ENCODE measurements at regions not wholly inside any gene's neighbourhood (a gene's known extent, or its start where the extent isn't known, plus 50 kb on each side); places are given as distances from the start of the nearest gene placed in this dataset.

GRCh38 chr5:93251347-93251746, 329.7 kb downstream of the NR2F1-AS1 start:
- Histone ChIP-seq H3K27me3 (no peaks in the 10 kb centered on the region), H3K9me3 (no peaks in the 10 kb centered on the region), H3K4me3 (no peak overlapping the region), H3K36me3 (no peaks in the 10 kb centered on the region)
- no peak for DNase-seq

GRCh38 chr5:93250424-93250823, 330.6 kb downstream of the NR2F1-AS1 start:
- H3K9me3 ChIP-seq: no peaks in the 10 kb centered on the region
- no peak for DNase-seq
- no peaks in the 10 kb centered on the region for H3K27me3 ChIP-seq
- no peaks in the 10 kb centered on the region for H3K36me3 ChIP-seq
- H3K4me3 ChIP-seq: peak overlapping the region; percentile 27

GRCh38 chr5:93249651-93250289, 331.2 kb downstream of the NR2F1-AS1 start:
- no peaks in the 10 kb centered on the region for H3K36me3 ChIP-seq
- DNase-seq: peak; percentile 52
- H3K27me3 ChIP-seq: no peaks in the 10 kb centered on the region
- no peaks in the 10 kb centered on the region for H3K9me3 ChIP-seq
- peak overlapping the region; percentile 27 for H3K4me3 ChIP-seq

GRCh38 chr5:93247105-93247504, 333.9 kb downstream of the NR2F1-AS1 start:
- DNase-seq: no peak
- no peaks in the 10 kb centered on the region for H3K27me3 ChIP-seq
- H3K9me3 ChIP-seq: no peaks in the 10 kb centered on the region
- H3K36me3 ChIP-seq: no peaks in the 10 kb centered on the region
- no peak overlapping the region for H3K4me3 ChIP-seq

GRCh38 chr5:93246090-93246855, 334.7 kb downstream of the NR2F1-AS1 start:
- Histone ChIP-seq H3K27me3 (no peaks in the 10 kb centered on the region), H3K36me3 (no peaks in the 10 kb centered on the region), H3K9me3 (no peaks in the 10 kb centered on the region), H3K4me3 (no peak overlapping the region)
- DNase-seq: peak; percentile 97

- Histone ChIP-seq H3K27me3 (no peaks in the 10 kb centered on the region), H3K36me3 (no peaks in the 10 kb centered on the region)
- DNase-seq: peak; percentile 54
These were observed 335.8 kb downstream of the NR2F1-AS1 start for GRCh38 chr5:93245226-93245625.

GRCh38 chr5:93243481-93243880, 337.5 kb downstream of the NR2F1-AS1 start:
- H3K27me3 ChIP-seq: no peaks in the 10 kb centered on the region
- no peak for DNase-seq
- H3K4me3 ChIP-seq: no peak overlapping the region
- no peaks in the 10 kb centered on the region for H3K36me3 ChIP-seq
- H3K9me3 ChIP-seq: 0 out of 2 replicates have a peak, but pooled peaks cover 3% of the 10 kb centered on the region

More at GRCh38 chr5:93245226-93245625, 335.8 kb downstream of the NR2F1-AS1 start:
- Histone ChIP-seq H3K9me3 (no peaks in the 10 kb centered on the region), H3K4me3 (no peak overlapping the region)

GRCh38 chr5:93240228-93240834, 340.7 kb downstream of the NR2F1-AS1 start:
- Histone ChIP-seq H3K36me3 (0 out of 2 replicates have a peak, but pooled peaks cover under 1% of the 10 kb centered on the region), H3K4me3 (no peak overlapping the region), H3K27me3 (no peaks in the 10 kb centered on the region), H3K9me3 (peaks cover 7% of the 10 kb centered on the region; the same call in 1 of the 2 replicates)
- no peak for DNase-seq

GRCh38 chr5:93236807-93237421, 344.1 kb downstream of the NR2F1-AS1 start:
- H3K27me3 ChIP-seq: no peaks in the 10 kb centered on the region
- 0 out of 2 replicates have a peak, but pooled peaks cover 2% of the 10 kb centered on the region for H3K36me3 ChIP-seq
- DNase-seq: peak; percentile 8

GRCh38 chr5:93235761-93236160, 345.3 kb downstream of the NR2F1-AS1 start:
- Histone ChIP-seq H3K36me3 (0 out of 2 replicates have a peak, but pooled peaks cover 2% of the 10 kb centered on the region), H3K9me3 (peaks cover 14% of the 10 kb centered on the region), H3K27me3 (no peaks in the 10 kb centered on the region), H3K4me3 (no peak overlapping the region)
- no peak for DNase-seq

More at GRCh38 chr5:93236807-93237421, 344.1 kb downstream of the NR2F1-AS1 start:
- peaks cover 14% of the 10 kb centered on the region for H3K9me3 ChIP-seq
- H3K4me3 ChIP-seq: no peak overlapping the region

- no peaks in the 10 kb centered on the region for H3K36me3 ChIP-seq
- no peak overlapping the region for H3K4me3 ChIP-seq
- DNase-seq: no peak
- H3K9me3 ChIP-seq: no peaks in the 10 kb centered on the region; the same call in none of the 2 replicates
- no peaks in the 10 kb centered on the region for H3K27me3 ChIP-seq
These were observed 354.8 kb downstream of the NR2F1-AS1 start for GRCh38 chr5:93226202-93226735.

GRCh38 chr5:93225748-93226147, 355.3 kb downstream of the NR2F1-AS1 start:
- Histone ChIP-seq H3K9me3 (no peaks in the 10 kb centered on the region; the same call in none of the 2 replicates), H3K27me3 (no peaks in the 10 kb centered on the region), H3K4me3 (no peak overlapping the region), H3K36me3 (no peaks in the 10 kb centered on the region)
- no peak for DNase-seq

- Histone ChIP-seq H3K27me3 (no peaks in the 10 kb centered on the region), H3K36me3 (no peaks in the 10 kb centered on the region), H3K9me3 (no peaks in the 10 kb centered on the region; the same call in none of the 2 replicates), H3K4me3 (no peak overlapping the region)
- DNase-seq: no peak
These were observed 356.4 kb downstream of the NR2F1-AS1 start for GRCh38 chr5:93224624-93225023.

- no peaks in the 10 kb centered on the region for H3K27me3 ChIP-seq
- H3K9me3 ChIP-seq: no peaks in the 10 kb centered on the region; the same call in 1 of the 2 replicates
- no peaks in the 10 kb centered on the region for H3K36me3 ChIP-seq
- no peak overlapping the region for H3K4me3 ChIP-seq
- DNase-seq: no peak
These were observed 359.2 kb downstream of the NR2F1-AS1 start for GRCh38 chr5:93221773-93222172.

GRCh38 chr5:93220431-93220830, 360.6 kb downstream of the NR2F1-AS1 start:
- Histone ChIP-seq H3K4me3 (no peak overlapping the region), H3K36me3 (no peaks in the 10 kb centered on the region), H3K27me3 (no peaks in the 10 kb centered on the region), H3K9me3 (no peaks in the 10 kb centered on the region)
- DNase-seq: no peak

GRCh38 chr5:93219641-93220145, 361.3 kb downstream of the NR2F1-AS1 start:
- H3K9me3 ChIP-seq: no peaks in the 10 kb centered on the region
- DNase-seq: no peak
- H3K27me3 ChIP-seq: no peaks in the 10 kb centered on the region
- no peaks in the 10 kb centered on the region for H3K36me3 ChIP-seq
- no peak overlapping the region for H3K4me3 ChIP-seq
